ENCODE measurements at regions not wholly inside any gene's neighbourhood (a gene's known extent, or its start where the extent isn't known, plus 50 kb on each side); places are given as distances from the start of the nearest gene placed in this dataset.
"Not testable (repeated sequence)": the region's sequence is repeated elsewhere in the genome, so short reads cannot be mapped to it uniquely, and the experiment has no call there.

- no peak for DNase-seq
Measured at GRCh38 chr2:106004851-106005250, 189.2 kb downstream of the UXS1 start.

GRCh38 chr2:105999211-105999989, 194.7 kb downstream of the UXS1 start:
- no peak for DNase-seq

GRCh38 chr2:105997711-105998110, 196.4 kb downstream of the UXS1 start:
- DNase-seq, result no peak

GRCh38 chr2:105990624-105991023, 203.5 kb downstream of the UXS1 start:
- DNase-seq, result no peak

- DNase-seq, result not testable (repeated sequence)
Measured at GRCh38 chr2:105989803-105990202, 204.3 kb downstream of the UXS1 start.

- no peak for DNase-seq
Measured at GRCh38 chr2:105989070-105989469, 205.0 kb downstream of the UXS1 start.

GRCh38 chr2:105977807-105978206, 216.3 kb downstream of the UXS1 start:
- DNase-seq, result no peak

- DNase-seq, result peak; percentile 95
Measured at GRCh38 chr2:105977212-105977611, 216.9 kb downstream of the UXS1 start.

- no peak for DNase-seq
Measured at GRCh38 chr2:105974812-105975211, 219.3 kb downstream of the UXS1 start.

- no peak for DNase-seq
Measured at GRCh38 chr2:105972927-105973326, 221.2 kb downstream of the UXS1 start.

- DNase-seq, result no peak
Measured at GRCh38 chr2:105972246-105972645, 221.9 kb downstream of the UXS1 start.

- no peak for DNase-seq
Measured at GRCh38 chr2:105969552-105969951, 224.5 kb downstream of the UXS1 start.

- DNase-seq, result no peak
Measured at GRCh38 chr2:105962221-105962620, 217.5 kb downstream of the NCK2 start.

GRCh38 chr2:105961599-105962146, 217.0 kb downstream of the NCK2 start:
- no peak for DNase-seq

GRCh38 chr2:105959357-105959756, 214.6 kb downstream of the NCK2 start:
- DNase-seq, result no peak

- no peak for DNase-seq
Measured at GRCh38 chr2:105954891-105955290, 210.2 kb downstream of the NCK2 start.

GRCh38 chr2:105953942-105954341, 209.2 kb downstream of the NCK2 start:
- DNase-seq, result no peak

GRCh38 chr2:105952131-105952530, 207.4 kb downstream of the NCK2 start:
- no peak for DNase-seq

GRCh38 chr2:105951384-105951694, 206.6 kb downstream of the NCK2 start:
- no peak for DNase-seq

GRCh38 chr2:105950521-105951383, 206.0 kb downstream of the NCK2 start:
- no peak for DNase-seq

GRCh38 chr2:105943977-105944376, 199.3 kb downstream of the NCK2 start:
- no peak for DNase-seq

Measured in NCI-H226 (cell line).